Esophagus squamous epithelium (tissue), 4 donors: ENCODE measurements at regions not wholly inside any gene's neighbourhood (a gene's known extent, or its start where the extent isn't known, plus 50 kb on each side); places are given as distances from the start of the nearest gene placed in this dataset.

ENCODE experiments used
- CTCF ChIP-seq, 6 experiments: fragments of 450-650 bp in 4 of 6; fragments of 200-600 bp in 2 of 6; sonication (generic) in 2 of 6; IDR thresholded peaks; one replicate each; pipeline ENCODE4 v1.5.1; 2016 to 2019; ENCODE audit warnings: antibody characterized with exemption in 6 of 6, mild to moderate bottlenecking in 4 of 6, moderate library complexity in 4 of 6
- POLR2A ChIP-seq, 4 donors: fragments of 450-650 bp; IDR thresholded peaks; one replicate each; pipeline ENCODE4 v1.6.1; 2017; ENCODE audit warnings: antibody characterized with exemption in 4 of 4, mild to moderate bottlenecking in 4 of 4, moderate library complexity in 3 of 4

- TF ChIP-seq CTCF (IDR thresholded peaks at IDR 0.05) (no peak), POLR2A (IDR thresholded peaks at IDR 0.05) (no peak)
Measured at GRCh38 chr1:30262158-30262557, 461.2 kb downstream of the MATN1 start.
